HepG2 (cell line): ENCODE measurements at regions not wholly inside any gene's neighbourhood (a gene's known extent, or its start where the extent isn't known, plus 50 kb on each side); places are given as distances from the start of the nearest gene placed in this dataset.
A peak's percentile ranks its signal among the peaks of the same experiment; 100 is the strongest.

Experiments
- CCDC6 ChIP-seq: sonication (generic); formaldehyde crosslinking; IDR thresholded peaks from 2 replicates; pipeline ENCODE4 v1.8.1; 2022; ENCODE audit warnings: mild to moderate bottlenecking, missing genetic modification reagents, moderate library complexity
- CEBPZ ChIP-seq: IDR thresholded peaks from 2 replicates; pipeline ENCODE4 v1.6.1; 2012; ENCODE audit warnings: low read length, improper control_type of control experiment
- ELF1 ChIP-seq: sonication (generic); formaldehyde crosslinking; IDR thresholded peaks from 2 replicates; pipeline ENCODE4 v1.4.0; 2020; ENCODE audit warnings: missing genetic modification reagents
- ELF3 ChIP-seq: IDR thresholded peaks from 2 replicates; pipeline ENCODE4 v1.6.1; 2016; ENCODE audit warnings: missing genetic modification reagents, missing compliant biosample characterization
- FOXP4 ChIP-seq: sonication (generic); formaldehyde crosslinking; IDR thresholded peaks from 2 replicates; pipeline ENCODE4 v1.4.0; 2020; ENCODE audit warnings: missing genetic modification reagents
- HIVEP1 ChIP-seq: sonication (generic); formaldehyde crosslinking; IDR thresholded peaks from 2 replicates; pipeline ENCODE4 v1.4.0; 2020; ENCODE audit warnings: mild to moderate bottlenecking, missing genetic modification reagents
- HMG20A ChIP-seq: IDR thresholded peaks from 2 replicates; pipeline ENCODE4 v1.6.1; 2016; ENCODE audit warnings: borderline replicate concordance
- NR0B2 ChIP-seq: sonication (generic); formaldehyde crosslinking; IDR thresholded peaks from 2 replicates; pipeline ENCODE4 v1.4.0; 2020; ENCODE audit warnings: mild to moderate bottlenecking, missing genetic modification reagents
- PAXIP1 ChIP-seq: sonication (generic); formaldehyde crosslinking; conservative IDR thresholded peaks from 2 replicates; pipeline ENCODE4 v1.4.0; 2020; ENCODE audit warnings: mild to moderate bottlenecking, missing genetic modification reagents, moderate library complexity
- SNAI1 ChIP-seq: sonication (generic); formaldehyde crosslinking; IDR thresholded peaks from 2 replicates; pipeline ENCODE4 v1.5.0; 2020; ENCODE audit warnings: mild to moderate bottlenecking, missing genetic modification reagents, borderline replicate concordance
- TEAD3 ChIP-seq: optimal IDR thresholded peaks from 2 replicates; pipeline ENCODE3; 2016; ENCODE audit warnings: borderline replicate concordance
- ZNF160 ChIP-seq: sonication (generic); formaldehyde crosslinking; IDR thresholded peaks from 2 replicates; pipeline ENCODE4 v1.8.0; 2022; ENCODE audit warnings: mild to moderate bottlenecking, inconsistent platforms, missing genetic modification reagents
- ZNF335 ChIP-seq: sonication (generic); formaldehyde crosslinking; IDR thresholded peaks from 2 replicates; pipeline ENCODE4 v1.4.0; 2020; ENCODE audit warnings: missing genetic modification reagents
- ZNF44 ChIP-seq: sonication (generic); formaldehyde crosslinking; IDR thresholded peaks from 2 replicates; pipeline ENCODE4 v1.5.1; 2020; ENCODE audit warnings: mild to moderate bottlenecking, missing genetic modification reagents
- ZNF605 ChIP-seq: sonication (generic); formaldehyde crosslinking; IDR thresholded peaks from 2 replicates; pipeline ENCODE4 v1.8.0; 2022; ENCODE audit warnings: mild to moderate bottlenecking, missing genetic modification reagents
- ZNF83 ChIP-seq: sonication (generic); formaldehyde crosslinking; IDR thresholded peaks from 2 replicates; pipeline ENCODE4 v1.4.0; 2020; ENCODE audit warnings: missing genetic modification reagents, mild to moderate bottlenecking, borderline replicate concordance

GRCh38 chr3:16069149-16069922 lies 105.1 kb upstream of the GALNT15 start (continued):
- TF ChIP-seq HIVEP1 (CRISPR knock-in tag): no peak
- no peak for TF ChIP-seq ZNF44 (CRISPR knock-in tag)
- 0 out of 2 replicates have a peak, but pooled peaks have one; percentile 22 for TF ChIP-seq ZNF335 (CRISPR knock-in tag)
- peak; percentile 92 for TF ChIP-seq ELF3 (CRISPR knock-in tag)
- TF ChIP-seq PAXIP1 (CRISPR knock-in tag): peak; percentile 71
- no peak for TF ChIP-seq CCDC6 (CRISPR knock-in tag)
- TF ChIP-seq CEBPZ: no peak
- TF ChIP-seq ZNF605 (CRISPR knock-in tag): 0 out of 2 replicates have a peak, but pooled peaks have one; percentile 22
- no peak for TF ChIP-seq ELF1 (CRISPR knock-in tag)
- TF ChIP-seq NR0B2 (CRISPR knock-in tag): no peak
- TF ChIP-seq HMG20A: peak; percentile 72; the same call in 1 of the 2 replicates
- peak; percentile 96 for TF ChIP-seq TEAD3
- TF ChIP-seq FOXP4 (CRISPR knock-in tag): peak; percentile 40; the same call in 1 of the 2 replicates
- TF ChIP-seq SNAI1 (CRISPR knock-in tag): no peak
- TF ChIP-seq ZNF160: no peak
- no peak for TF ChIP-seq ZNF83 (CRISPR knock-in tag)
